Esophagus squamous epithelium (tissue), 5 donors: ENCODE measurements at regions not wholly inside any gene's neighbourhood (a gene's known extent, or its start where the extent isn't known, plus 50 kb on each side); places are given as distances from the start of the nearest gene placed in this dataset.

ENCODE experiments used
- DNase-seq: peaks from one replicate; lab custom pipeline; 2025; lab: John Stamatoyannopoulos, UW
- H3K27ac ChIP-seq, 4 donors: fragments of 200-600 bp; sonication (generic); one replicate each; pipeline ENCODE4 v1.5.1; 2016 to 2019; ENCODE audit warnings: mild to moderate bottlenecking in 1 of 4
- H3K27me3 ChIP-seq, 4 donors: fragments of 200-600 bp; sonication (generic); 1 replicate in 3 of 4; 2 replicates in 1 of 4; pipeline versions ENCODE4 v1.5.1 to v1.6.0; 2017 to 2021; ENCODE audit warnings: antibody characterized with exemption in 1 of 4
- H3K36me3 ChIP-seq, 3 donors: fragments of 200-600 bp; sonication (generic); one replicate each; pipeline ENCODE4 v1.5.1; 2016 to 2019
- H3K4me1 ChIP-seq, 3 donors: fragments of 200-600 bp; sonication (generic); one replicate each; pipeline ENCODE4 v1.5.1; 2017 to 2019
- H3K4me3 ChIP-seq, 4 donors: fragments of 200-600 bp; sonication (generic); 1 replicate in 3 of 4; 2 replicates in 1 of 4; pipeline ENCODE4 v1.5.1; 2016 to 2019; ENCODE audit warnings: mild to moderate bottlenecking in 2 of 4, moderate library complexity in 1 of 4
- H3K9me3 ChIP-seq, 3 donors: fragments of 200-600 bp; sonication (generic); one replicate each; pipeline ENCODE4 v1.5.1; 2016 to 2019
- CTCF ChIP-seq, 6 experiments: fragments of 450-650 bp in 4 of 6; fragments of 200-600 bp in 2 of 6; sonication (generic) in 2 of 6; IDR thresholded peaks; one replicate each; pipeline ENCODE4 v1.5.1; 2016 to 2019; ENCODE audit warnings: antibody characterized with exemption in 6 of 6, mild to moderate bottlenecking in 4 of 6, moderate library complexity in 4 of 6
- POLR2A ChIP-seq, 4 donors: fragments of 450-650 bp; IDR thresholded peaks; one replicate each; pipeline ENCODE4 v1.6.1; 2017; ENCODE audit warnings: antibody characterized with exemption in 4 of 4, mild to moderate bottlenecking in 4 of 4, moderate library complexity in 3 of 4
- WGBS, 2 donors: methylation state at CpG; one replicate each; pipeline ENCODE4 v1.1.5; 2018; 5-methylcytosine and 5-hydroxymethylcytosine counted together
- intact Hi-C: fragments of 100-400 bp; cut with DNase I; formaldehyde crosslinking; loops from one replicate; pipeline ENCODE4 v1.15.0; 2022
- donor health status: DM: yes; HTN: yes; CAD: no.

- H3K27me3 ChIP-seq, result no peaks in the 10 kb centered on the region
- TF ChIP-seq CTCF (IDR thresholded peaks at IDR 0.05) (no peak), POLR2A (IDR thresholded peaks at IDR 0.05) (no peak)
- no peak for DNase-seq
- H3K4me3 ChIP-seq, result no peak overlapping the region
- H3K4me1 ChIP-seq, result peaks cover 0 to 8% (median 0%) of the 10 kb centered on the region in 3 donors
- H3K36me3 ChIP-seq, result no peaks in the 10 kb centered on the region
- H3K9me3 ChIP-seq, result no peaks in the 10 kb centered on the region
- intact Hi-C loops, result no loop called here
- H3K27ac ChIP-seq, result no peak overlapping the region
Observed at GRCh38 chr10:61313460-61313859, 139.7 kb downstream of the TMEM26 start.

GRCh38 chr10:61304746-61305145, 148.4 kb downstream of the TMEM26 start:
- intact Hi-C loops, result no loop called here
- no peak overlapping the region for H3K27ac ChIP-seq
- H3K36me3 ChIP-seq, result no peaks in the 10 kb centered on the region
- H3K4me1 ChIP-seq, result no peaks in the 10 kb centered on the region
- no peaks in the 10 kb centered on the region for H3K9me3 ChIP-seq
- no peak for DNase-seq
- no peak overlapping the region for H3K4me3 ChIP-seq
- TF ChIP-seq CTCF (IDR thresholded peaks at IDR 0.05) (no peak), POLR2A (IDR thresholded peaks at IDR 0.05) (no peak)
- no peaks in the 10 kb centered on the region for H3K27me3 ChIP-seq
- WGBS, 2 donors, result 90 to 96% methylated on average over 3 of the region's 3 CpGs

- no peak for DNase-seq
- intact Hi-C loops, result no loop called here
Observed at GRCh38 chr10:61302124-61302523, 151.1 kb downstream of the TMEM26 start.

GRCh38 chr10:61301575-61301974, 151.6 kb downstream of the TMEM26 start:
- peaks cover 0 to 8% (median 0%) of the 10 kb centered on the region in 3 donors for H3K9me3 ChIP-seq
- TF ChIP-seq POLR2A (IDR thresholded peaks at IDR 0.05) (no peak), CTCF (IDR thresholded peaks at IDR 0.05) (no peak)
- H3K4me1 ChIP-seq, result no peaks in the 10 kb centered on the region
- intact Hi-C loops, result no loop called here
- H3K27me3 ChIP-seq, result no peaks in the 10 kb centered on the region
- no peaks in the 10 kb centered on the region for H3K36me3 ChIP-seq
- DNase-seq, result no peak
- no peak overlapping the region for H3K4me3 ChIP-seq
- WGBS, 2 donors, result 56 to 70% methylated on average over 2 of the region's 2 CpGs
- H3K27ac ChIP-seq, result no peak overlapping the region

More at GRCh38 chr10:61302124-61302523, 151.1 kb downstream of the TMEM26 start:
- Histone ChIP-seq H3K4me1 (no peaks in the 10 kb centered on the region), H3K27ac (no peak overlapping the region), H3K4me3 (no peak overlapping the region), H3K36me3 (no peaks in the 10 kb centered on the region), H3K9me3 (peaks cover 0 to 8% (median 0%) of the 10 kb centered on the region in 3 donors), H3K27me3 (no peaks in the 10 kb centered on the region)
- TF ChIP-seq POLR2A (IDR thresholded peaks at IDR 0.05), result no peak
- no peak for TF ChIP-seq CTCF (IDR thresholded peaks at IDR 0.05)

GRCh38 chr10:61299841-61300240, 153.3 kb downstream of the TMEM26 start:
- intact Hi-C loops, result no loop called here
- peaks cover 0 to 8% (median 0%) of the 10 kb centered on the region in 3 donors for H3K9me3 ChIP-seq
- no peaks in the 10 kb centered on the region for H3K36me3 ChIP-seq
- no peak overlapping the region for H3K27ac ChIP-seq
- WGBS, 2 donors, result 68 to 82% methylated on average over 3 of the region's 3 CpGs
- no peak overlapping the region for H3K4me3 ChIP-seq
- no peak for TF ChIP-seq CTCF (IDR thresholded peaks at IDR 0.05)
- no peak for TF ChIP-seq POLR2A (IDR thresholded peaks at IDR 0.05)
- DNase-seq, result no peak
- no peaks in the 10 kb centered on the region for H3K27me3 ChIP-seq
- H3K4me1 ChIP-seq, result no peaks in the 10 kb centered on the region
